Stimulated activated naive CD8-positive, alpha-beta T cell treated with anti-CD3 and anti-CD28 coated beads, Interleukin-15, amount 100 ng/mL, for 72 hours (primary cell): ENCODE measurements at regions not wholly inside any gene's neighbourhood (a gene's known extent, or its start where the extent isn't known, plus 50 kb on each side); places are given as distances from the start of the nearest gene placed in this dataset.

Experiments used
- ATAC-seq: fragments of 150-1000 bp; cut with Tn5 transposase; 2 replicates; pipeline ENCODE4 v1.10.0; 2021; ENCODE audit warnings: mild to moderate bottlenecking, moderate library complexity
- DNase-seq, 2 donors: peaks; one replicate each; pipeline ENCODE4 v3.0.0; 2021 to 2022
- H3K27ac Mint-ChIP-seq, 2 donors: one replicate each; pipeline ENCODE4 v1.8.0; 2022; ENCODE audit warnings: mild to moderate bottlenecking in 2 of 2, mixed read lengths in 2 of 2, moderate library complexity in 2 of 2
- H3K27me3 Mint-ChIP-seq: one replicate; pipeline ENCODE4 v1.8.0; 2022; ENCODE audit warnings: mixed read lengths
- H3K4me1 Mint-ChIP-seq: one replicate; pipeline ENCODE4 v1.8.0; 2022; ENCODE audit warnings: mild to moderate bottlenecking, mixed read lengths
- H3K4me3 Mint-ChIP-seq, 2 donors: one replicate each; pipeline ENCODE4 v1.8.0; 2022; ENCODE audit warnings: mild to moderate bottlenecking in 2 of 2, mixed read lengths in 2 of 2, moderate library complexity in 1 of 2
- H3K9me3 Mint-ChIP-seq, 2 donors: one replicate each; pipeline ENCODE4 v1.8.0; 2022; ENCODE audit warnings: mixed read lengths in 2 of 2

DNA sequence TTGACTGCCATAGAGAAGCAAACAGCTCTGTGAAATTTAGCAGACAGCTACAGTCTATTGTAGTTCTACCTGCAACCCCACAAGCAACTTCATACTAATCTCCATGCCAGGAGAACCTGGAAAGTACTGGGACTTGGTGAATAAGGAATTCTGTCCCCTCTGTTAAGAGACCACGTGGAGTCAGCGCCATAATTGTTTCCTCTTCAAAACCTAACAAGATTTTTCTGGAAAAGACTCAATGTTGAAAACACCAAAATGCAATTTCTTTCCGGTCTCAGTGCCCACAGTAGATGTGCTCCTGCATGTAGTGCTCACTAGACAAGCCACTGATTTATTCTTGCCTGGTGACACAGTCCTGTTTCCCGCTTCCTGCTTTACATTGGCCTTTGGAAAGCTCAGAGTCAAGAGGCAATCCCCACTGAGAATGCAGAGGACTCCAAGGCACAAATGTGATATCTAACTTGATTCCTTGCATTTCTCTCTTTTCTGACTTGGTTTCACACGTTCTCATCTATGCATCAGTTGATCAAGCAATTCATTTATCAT lies 268.3 kb downstream of the HIVEP2 start:
- ATAC-seq (no peak), DNase-seq (no peak)
- Mint-ChIP-seq H3K27ac (no peak overlapping the region), H3K27me3 (peaks cover 11% of the 10 kb centered on the region), H3K9me3 (peaks cover 0 to 3% of the 10 kb centered on the region in 2 donors), H3K4me3 (no peak overlapping the region), H3K4me1 (peaks cover 26% of the 10 kb centered on the region)

DNA sequence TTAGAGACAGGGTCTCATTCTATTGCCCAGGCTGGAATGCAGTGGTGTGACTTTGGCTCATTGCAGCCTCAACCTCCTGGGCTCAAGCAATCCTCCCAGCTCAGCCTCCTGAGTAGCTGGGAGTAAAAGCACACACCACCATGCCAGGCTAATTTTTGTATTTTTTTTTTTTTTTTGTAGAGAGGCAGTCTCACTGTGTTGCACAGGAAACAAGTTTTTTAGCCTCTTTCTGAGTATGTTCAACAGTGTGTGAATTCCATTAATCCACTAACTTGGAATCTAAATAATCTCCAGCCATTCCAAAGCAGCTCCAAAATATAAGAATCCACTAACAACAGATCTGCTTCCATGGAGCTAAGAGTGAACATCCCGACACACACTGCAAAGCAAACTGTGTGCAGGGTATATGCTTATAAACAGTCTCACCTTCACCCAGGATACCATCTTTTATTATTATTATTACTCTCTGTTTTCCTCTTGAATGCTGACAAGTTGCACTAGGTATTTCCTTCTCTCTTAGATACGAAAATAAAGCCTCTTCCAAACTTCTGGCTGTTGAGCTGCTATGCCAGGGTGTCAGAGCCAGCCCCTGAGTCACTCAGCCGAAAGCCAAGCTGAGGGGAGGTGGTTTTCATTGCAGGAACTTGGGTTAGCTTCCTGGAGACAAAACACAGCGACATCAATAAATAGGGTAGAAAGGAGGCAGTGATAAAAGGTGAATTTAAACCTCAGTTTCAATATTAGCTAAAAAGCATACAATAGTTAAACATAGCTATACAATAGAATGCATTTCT lies 264.9 kb downstream of the HIVEP2 start:
- H3K9me3 Mint-ChIP-seq, result peaks cover 6 to 9% of the 10 kb centered on the region in 2 donors
- peak overlapping the region in 1 of 2 donors; percentile 91 for H3K27ac Mint-ChIP-seq
- DNase-seq (peak; percentile 21 to 77), ATAC-seq (peak; percentile 95)
- peaks cover 11% of the 10 kb centered on the region for H3K27me3 Mint-ChIP-seq
- H3K4me1 Mint-ChIP-seq, result peaks cover 37% of the 10 kb centered on the region
- H3K4me3 Mint-ChIP-seq, result peak overlapping the region; percentile 63 to 82

DNA sequence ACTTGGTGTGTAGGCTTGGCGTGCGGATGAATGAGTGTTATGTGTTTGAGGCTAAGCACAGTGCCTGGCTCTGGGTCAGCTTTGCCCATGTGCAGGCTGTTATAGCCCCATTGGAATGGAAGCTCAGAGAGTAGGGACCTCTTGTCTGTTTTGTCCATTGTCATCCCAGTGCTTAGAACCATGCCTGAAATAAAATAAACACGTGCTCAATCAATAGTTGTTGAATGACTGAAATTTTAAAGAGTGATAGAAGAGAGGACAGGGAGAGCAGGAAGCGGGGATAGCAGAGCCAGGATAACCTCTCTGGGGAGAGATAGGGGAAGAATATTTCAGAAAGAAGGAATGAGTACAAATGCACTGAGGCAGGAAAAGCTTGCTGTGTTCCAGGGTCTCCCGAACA lies 263.9 kb downstream of the HIVEP2 start:
- no peak overlapping the region for H3K4me3 Mint-ChIP-seq
- DNase-seq, result no peak
- ATAC-seq, result no peak
- peak overlapping the region in 1 of 2 donors; percentile 8 for H3K27ac Mint-ChIP-seq
- peaks cover 47% of the 10 kb centered on the region for H3K4me1 Mint-ChIP-seq
- H3K27me3 Mint-ChIP-seq, result peaks cover 1% of the 10 kb centered on the region
- H3K9me3 Mint-ChIP-seq, result peaks cover 8 to 11% of the 10 kb centered on the region in 2 donors

DNA sequence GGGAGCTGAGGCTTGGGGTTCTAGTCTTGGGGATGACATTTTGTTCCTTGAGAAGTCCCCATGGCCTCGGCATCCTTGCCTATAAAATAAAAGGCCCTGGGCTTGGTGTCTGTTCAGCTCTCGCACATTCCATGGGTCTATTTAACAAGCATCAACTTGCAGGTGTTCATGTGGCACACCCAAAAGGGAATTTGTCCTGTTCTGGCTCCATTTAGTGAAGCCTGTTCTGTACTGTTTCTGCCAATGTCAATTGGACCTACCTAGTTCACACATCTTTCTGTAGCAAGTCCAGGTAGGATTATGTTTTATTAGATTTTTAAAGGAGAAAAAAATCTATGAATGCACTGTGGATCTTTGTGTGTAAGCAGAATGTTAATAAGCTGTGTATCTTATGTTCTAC lies 262.0 kb downstream of the HIVEP2 start:
- peaks cover 8 to 11% of the 10 kb centered on the region in 2 donors for H3K9me3 Mint-ChIP-seq
- H3K4me1 Mint-ChIP-seq, result peaks cover 59% of the 10 kb centered on the region
- no peak overlapping the region for H3K4me3 Mint-ChIP-seq

DNA sequence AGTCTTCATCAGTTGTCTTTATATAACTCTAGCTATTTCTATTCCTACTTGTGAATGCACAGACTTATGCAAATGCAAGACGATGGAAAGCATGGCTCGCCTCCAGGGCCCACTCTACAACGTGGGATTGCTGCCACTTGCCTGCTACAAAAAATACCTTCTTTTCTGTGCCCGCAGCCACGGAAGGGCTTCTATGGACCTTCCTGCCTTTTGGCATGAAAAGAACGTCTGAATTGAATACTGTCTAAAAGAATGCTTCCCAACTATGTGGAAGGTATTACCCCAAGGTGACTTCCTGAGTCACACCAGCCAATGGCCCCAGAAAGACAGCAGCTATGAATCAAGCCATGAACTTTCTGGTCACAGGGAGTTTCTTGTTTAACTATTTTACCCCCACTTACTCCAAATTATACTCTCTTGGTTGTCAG lies 261.2 kb downstream of the HIVEP2 start:
- DNase-seq, result no peak
- ATAC-seq, result no peak
- H3K27me3 Mint-ChIP-seq, result no peaks in the 10 kb centered on the region
- peaks cover 56% of the 10 kb centered on the region for H3K4me1 Mint-ChIP-seq
- H3K4me3 Mint-ChIP-seq, result no peak overlapping the region
- no peak overlapping the region for H3K27ac Mint-ChIP-seq
- H3K9me3 Mint-ChIP-seq, result peaks cover 8 to 11% of the 10 kb centered on the region in 2 donors

More for the DNA sequence above, 262.0 kb downstream of the HIVEP2 start:
- ATAC-seq (no peak), DNase-seq (no peak)
- Mint-ChIP-seq H3K27ac (no peak overlapping the region), H3K27me3 (no peaks in the 10 kb centered on the region)

DNA sequence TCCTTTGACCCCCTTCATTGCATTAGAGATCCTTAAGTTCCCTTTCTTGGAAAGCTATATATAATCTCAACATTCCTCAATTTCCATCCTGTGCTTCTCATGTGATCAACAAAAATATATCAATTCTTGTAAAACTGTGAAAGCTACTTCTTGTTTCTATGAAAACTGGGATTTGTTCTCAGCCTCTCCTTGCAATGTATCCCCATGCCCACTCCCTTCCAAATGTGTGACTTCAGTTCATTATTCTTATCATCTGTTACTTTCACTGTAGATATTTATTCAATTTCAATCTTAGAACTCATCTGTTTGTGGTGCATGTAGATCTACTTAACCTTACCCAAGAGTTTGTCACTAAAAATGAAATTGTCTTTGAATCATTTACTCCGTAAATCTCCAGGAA lies 260.6 kb downstream of the HIVEP2 start:
- peaks cover 52% of the 10 kb centered on the region for H3K4me1 Mint-ChIP-seq
- H3K4me3 Mint-ChIP-seq, result no peak overlapping the region
- ATAC-seq (no peak), DNase-seq (no peak)
- no peak overlapping the region for H3K27ac Mint-ChIP-seq
- peaks cover 8 to 11% of the 10 kb centered on the region in 2 donors for H3K9me3 Mint-ChIP-seq
- no peaks in the 10 kb centered on the region for H3K27me3 Mint-ChIP-seq

DNA sequence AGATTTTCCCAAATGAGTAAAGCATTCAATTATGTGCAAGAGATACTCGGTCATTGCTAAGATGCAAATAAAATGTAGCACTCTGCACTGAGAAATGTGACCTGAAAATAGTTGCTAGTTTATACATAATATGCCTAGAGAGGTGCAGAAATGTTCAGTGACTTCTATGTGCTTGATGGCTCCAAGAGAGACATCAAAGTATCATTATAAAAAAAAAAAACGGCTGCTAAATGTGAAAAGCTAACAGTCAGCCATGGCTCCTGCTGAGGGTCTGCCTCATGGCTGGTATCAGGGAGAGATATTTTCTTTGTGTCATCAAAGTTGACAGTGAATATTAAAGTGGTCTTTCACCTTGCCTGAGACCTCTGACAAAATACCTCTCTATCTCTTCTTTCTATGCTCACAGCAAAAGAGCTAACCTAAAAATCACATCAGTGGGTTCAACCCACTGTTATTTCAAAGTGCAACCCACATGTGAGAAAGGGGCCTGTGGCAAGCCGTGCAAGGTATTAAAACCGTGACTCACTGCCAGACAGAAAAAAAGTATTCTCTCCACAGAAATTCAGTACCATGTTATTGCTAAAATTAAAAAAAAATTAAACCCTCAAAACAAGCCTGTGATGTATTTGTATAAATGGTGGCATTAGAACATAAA lies 259.0 kb downstream of the HIVEP2 start:
- DNase-seq (peak; percentile 15 to 48), ATAC-seq (peak; percentile 90)
- Mint-ChIP-seq H3K4me1 (peaks cover 36% of the 10 kb centered on the region), H3K9me3 (peaks cover 8 to 11% of the 10 kb centered on the region in 2 donors), H3K27ac (no peak overlapping the region), H3K27me3 (no peaks in the 10 kb centered on the region), H3K4me3 (peak overlapping the region; percentile 24 to 41)

DNA sequence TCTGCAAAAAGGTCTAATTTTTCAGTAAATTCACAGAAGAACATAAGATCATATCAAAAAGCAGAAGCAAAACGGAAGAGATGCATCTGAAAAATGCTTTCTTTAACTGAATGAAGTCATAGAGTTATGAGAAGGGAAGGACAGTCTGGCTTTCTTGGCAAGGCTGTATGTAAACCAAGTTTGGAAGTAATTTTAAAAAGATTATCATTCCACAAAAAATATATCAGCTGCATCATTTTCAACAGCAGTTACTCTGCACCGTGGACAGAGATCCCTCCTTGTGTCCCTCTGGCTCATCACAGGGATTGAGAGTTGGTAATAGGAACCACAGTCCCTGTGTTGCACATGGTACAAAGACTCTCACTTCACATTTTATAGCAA lies 258.5 kb downstream of the HIVEP2 start:
- Mint-ChIP-seq H3K4me3 (peak overlapping the region; percentile 24 to 41), H3K9me3 (peaks cover 8 to 11% of the 10 kb centered on the region in 2 donors), H3K27me3 (no peaks in the 10 kb centered on the region), H3K4me1 (peaks cover 34% of the 10 kb centered on the region), H3K27ac (no peak overlapping the region)
- ATAC-seq, result peak; percentile 32
- no peak for DNase-seq

DNA sequence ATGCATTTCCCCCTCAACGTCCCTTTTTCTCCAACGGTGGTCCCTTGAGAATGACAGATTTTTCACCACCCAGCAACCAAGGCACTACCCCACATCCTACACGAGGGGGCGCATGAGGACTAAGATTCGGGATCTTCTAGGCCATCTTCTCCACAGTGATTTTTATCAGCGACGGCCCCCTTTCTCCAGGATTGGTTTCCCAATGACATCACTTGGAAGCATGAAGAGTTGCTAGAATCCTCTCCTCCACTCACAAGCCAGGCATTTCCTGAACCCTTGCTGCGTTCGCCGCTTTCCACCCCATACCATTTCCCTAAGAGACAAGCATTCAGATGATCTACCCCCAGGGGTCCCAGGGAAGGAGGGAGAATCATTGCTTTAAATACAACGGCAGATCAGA lies 252.0 kb downstream of the HIVEP2 start:
- Mint-ChIP-seq H3K4me3 (peak overlapping the region in 1 of 2 donors; percentile 6), H3K27ac (peak overlapping the region in 1 of 2 donors; percentile 90), H3K4me1 (peaks cover 29% of the 10 kb centered on the region), H3K9me3 (no peaks in the 10 kb centered on the region), H3K27me3 (no peaks in the 10 kb centered on the region)
- DNase-seq, result peak; percentile 53 to 56
- ATAC-seq, result peak; percentile 71

DNA sequence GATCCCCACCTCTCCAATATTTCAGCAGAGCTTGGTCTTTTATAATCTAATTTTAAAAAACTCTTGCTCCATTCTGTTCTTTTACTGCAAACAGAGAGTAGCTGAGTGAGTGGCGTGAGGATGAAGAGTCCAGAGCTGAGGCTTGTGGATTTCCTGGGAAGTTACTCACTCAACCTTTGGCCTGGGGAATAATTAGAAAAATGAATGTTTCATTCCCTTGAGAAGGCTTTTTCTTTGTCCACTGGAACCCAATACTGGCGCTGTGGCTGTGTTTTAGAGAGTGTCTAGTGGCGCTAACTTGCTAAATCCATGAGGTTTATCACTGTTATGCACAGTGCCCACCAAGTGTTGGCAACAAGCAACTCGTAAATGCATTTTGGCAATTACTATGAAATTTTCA lies 251.5 kb downstream of the HIVEP2 start:
- Mint-ChIP-seq H3K9me3 (no peaks in the 10 kb centered on the region), H3K4me1 (peaks cover 29% of the 10 kb centered on the region), H3K27ac (no peak overlapping the region), H3K4me3 (no peak overlapping the region), H3K27me3 (no peaks in the 10 kb centered on the region)
- ATAC-seq (no peak), DNase-seq (no peak)

DNA sequence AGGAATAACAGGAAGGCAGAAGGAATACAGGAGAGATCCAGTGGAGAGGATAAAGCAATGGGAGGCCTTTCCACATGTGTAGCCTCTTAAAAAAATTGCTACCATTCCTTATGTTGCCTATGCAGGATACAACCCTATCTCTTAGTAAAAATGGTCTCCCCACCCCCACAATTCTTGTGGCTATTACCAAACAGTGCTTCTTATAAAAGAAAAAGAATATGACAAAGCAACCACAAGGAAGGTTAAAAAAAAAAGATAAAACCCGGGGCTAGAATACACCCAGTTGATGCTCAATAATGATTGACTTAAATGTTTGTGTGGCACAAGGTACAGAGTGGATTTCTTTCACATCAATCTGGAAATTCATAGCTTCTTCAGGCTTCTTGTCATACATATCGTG lies 250.9 kb downstream of the HIVEP2 start:
- Mint-ChIP-seq H3K4me1 (peaks cover 32% of the 10 kb centered on the region), H3K27me3 (no peaks in the 10 kb centered on the region), H3K9me3 (peaks cover 0 to under 1% of the 10 kb centered on the region in 2 donors), H3K4me3 (no peak overlapping the region), H3K27ac (no peak overlapping the region)
- peak; percentile 52 for ATAC-seq
- no peak for DNase-seq

DNA sequence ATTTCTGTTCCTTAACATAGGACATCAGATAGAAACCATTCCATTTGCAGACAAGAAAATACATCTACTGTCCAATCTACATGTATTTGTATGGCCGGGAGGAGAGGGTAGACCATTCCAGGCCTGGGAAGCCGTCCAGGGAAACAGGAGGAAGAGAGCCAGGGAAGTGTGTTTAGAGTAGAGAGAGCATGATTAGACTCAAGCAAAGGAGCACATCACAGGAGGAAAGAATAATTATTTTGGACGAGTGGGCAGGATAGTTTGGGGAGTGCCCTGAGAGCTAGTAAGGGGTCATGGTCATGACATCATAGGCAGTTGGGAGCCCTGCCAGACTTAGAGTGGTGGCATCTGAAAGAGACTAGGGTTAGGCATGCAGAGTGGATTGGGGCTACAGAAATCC lies 250.0 kb downstream of the HIVEP2 start:
- H3K4me3 Mint-ChIP-seq, result no peak overlapping the region
- no peaks in the 10 kb centered on the region for H3K27me3 Mint-ChIP-seq
- H3K9me3 Mint-ChIP-seq, result peaks cover 0 to 5% of the 10 kb centered on the region in 2 donors
- no peak overlapping the region for H3K27ac Mint-ChIP-seq
- peaks cover 38% of the 10 kb centered on the region for H3K4me1 Mint-ChIP-seq
- no peak for DNase-seq
- ATAC-seq, result no peak

DNA sequence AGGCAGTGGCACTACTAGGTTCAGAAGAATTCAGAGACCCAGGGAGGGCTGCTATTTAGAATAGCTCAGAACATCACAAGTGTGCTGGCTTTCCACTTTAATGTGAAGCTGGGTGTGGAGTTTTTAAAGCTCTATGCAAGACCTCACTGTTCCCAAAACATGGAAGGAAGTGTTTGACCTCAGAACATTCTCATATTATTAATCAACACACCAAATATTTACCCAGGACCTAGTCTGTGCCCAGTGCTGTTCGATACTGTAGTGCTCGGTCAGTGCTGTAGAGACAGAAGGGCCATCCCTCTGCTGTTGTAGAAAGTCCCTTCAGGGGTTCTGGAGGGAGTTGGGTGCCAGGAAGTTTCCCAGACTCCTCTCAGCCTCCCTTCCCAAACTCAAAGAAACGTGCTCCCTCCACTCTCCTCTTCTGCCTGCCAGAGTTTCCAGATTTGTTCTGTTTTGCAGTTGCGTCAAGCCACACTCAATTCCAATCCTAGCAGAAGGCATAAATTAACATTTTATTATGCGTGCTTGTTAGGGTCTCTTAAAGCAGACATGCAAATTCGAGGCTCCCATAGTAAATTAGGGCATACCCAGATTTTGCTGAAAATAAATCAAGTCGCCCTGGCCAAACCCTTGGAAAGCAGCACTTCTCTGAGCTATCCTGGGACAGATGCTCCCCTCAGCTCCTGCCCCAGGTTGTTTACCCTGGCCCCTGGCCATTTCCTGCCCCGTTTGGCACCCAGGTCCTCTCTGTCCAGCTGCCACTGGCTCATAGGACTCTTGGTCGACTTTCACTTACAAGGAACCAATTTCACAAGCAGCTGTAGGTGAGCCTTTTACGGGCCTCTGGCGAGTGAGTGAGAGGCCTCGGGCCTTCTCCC lies 248.6 kb downstream of the HIVEP2 start:
- no peak for DNase-seq
- H3K4me1 Mint-ChIP-seq, result peaks cover 38% of the 10 kb centered on the region

DNA sequence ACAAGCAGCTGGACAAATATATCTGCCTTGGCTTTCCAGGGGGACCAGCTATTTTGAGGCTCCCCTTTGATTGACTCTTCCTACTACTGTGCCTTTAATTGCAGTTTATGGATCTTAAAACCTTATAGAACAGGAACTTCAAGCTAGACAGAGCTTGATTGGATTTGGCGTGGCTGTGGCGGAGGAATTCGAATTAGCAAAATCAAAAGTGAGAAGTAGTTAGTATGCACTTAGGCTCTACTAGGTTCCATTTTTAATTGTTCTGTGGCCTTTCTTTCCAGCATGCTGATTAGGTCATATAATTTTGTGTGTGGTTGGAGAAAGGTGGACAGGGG lies 248.0 kb downstream of the HIVEP2 start:
- H3K4me3 Mint-ChIP-seq, result no peak overlapping the region
- no peak for DNase-seq
- H3K27me3 Mint-ChIP-seq, result no peaks in the 10 kb centered on the region
- peaks cover 0 to 5% of the 10 kb centered on the region in 2 donors for H3K9me3 Mint-ChIP-seq
- peaks cover 38% of the 10 kb centered on the region for H3K4me1 Mint-ChIP-seq
- no peak for ATAC-seq
- H3K27ac Mint-ChIP-seq, result no peak overlapping the region

More for the DNA sequence above, 248.6 kb downstream of the HIVEP2 start:
- H3K4me3 Mint-ChIP-seq, result no peak overlapping the region
- H3K27me3 Mint-ChIP-seq, result no peaks in the 10 kb centered on the region
- H3K9me3 Mint-ChIP-seq, result peaks cover 0 to 5% of the 10 kb centered on the region in 2 donors
- ATAC-seq, result no peak
- no peak overlapping the region for H3K27ac Mint-ChIP-seq

DNA sequence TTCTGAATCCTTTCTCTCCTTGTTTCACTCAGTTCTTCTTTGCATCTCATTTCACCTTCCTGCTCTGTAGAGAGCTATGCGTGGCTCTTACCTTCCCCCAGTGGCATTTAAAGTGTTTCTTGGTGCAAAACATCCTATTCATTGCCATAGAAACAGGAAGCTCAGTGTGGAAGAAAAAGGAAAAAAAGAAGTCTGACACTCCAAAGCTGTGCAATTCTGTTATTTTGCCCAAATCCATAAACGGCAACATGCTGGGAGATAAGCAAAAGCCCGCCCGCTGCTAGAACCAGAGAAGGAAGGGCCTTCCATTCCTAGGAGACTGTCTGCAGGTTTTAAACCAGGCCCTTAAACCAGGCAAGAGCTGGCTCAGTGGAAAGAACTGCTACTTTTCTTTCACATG lies 247.1 kb downstream of the HIVEP2 start:
- Mint-ChIP-seq H3K27me3 (no peaks in the 10 kb centered on the region), H3K4me1 (peaks cover 41% of the 10 kb centered on the region), H3K27ac (peak overlapping the region in 1 of 2 donors; percentile 3), H3K9me3 (peaks cover 0 to 5% of the 10 kb centered on the region in 2 donors), H3K4me3 (no peak overlapping the region)
- DNase-seq (no peak), ATAC-seq (no peak)
